ENCODE measurements at regions not wholly inside any gene's neighbourhood (a gene's known extent, or its start where the extent isn't known, plus 50 kb on each side); places are given as distances from the start of the nearest gene placed in this dataset.

DNA sequence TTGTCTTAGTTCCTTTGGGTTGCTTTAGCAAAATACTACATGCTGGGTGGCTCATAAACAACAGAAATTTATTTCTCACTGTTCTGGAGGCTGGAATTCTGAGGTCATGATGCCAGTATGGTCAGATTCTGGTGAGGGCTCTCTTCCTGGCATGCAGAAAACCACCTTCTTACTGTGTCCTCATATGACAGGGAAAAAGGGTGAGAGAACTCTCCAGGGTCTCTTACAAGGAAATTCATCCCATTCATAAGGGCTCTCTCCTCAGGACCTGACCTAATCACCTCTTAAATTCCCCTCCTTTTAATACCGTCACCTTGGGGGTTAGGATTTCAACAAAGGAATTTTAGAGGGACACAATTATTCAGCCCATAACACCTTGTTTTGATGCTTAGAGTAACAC is 243.1 kb upstream of the TNP1 start:
- in situ Hi-C loops (cut with HindIII; ENCODE audit: low pct_ligation_motif_present, low sequenced_read_pairs) = no loop called here
- no peak for DNase-seq
- no peaks in the 10 kb centered on the region for H3K27me3 ChIP-seq (replicated peaks)
- no peak for TF ChIP-seq CTCF (IDR thresholded peaks at IDR 0.05; ENCODE audit: low read depth, low read length, missing control alignments)
- no peak overlapping the region for H3K4me3 ChIP-seq (ENCODE audit: low read depth, low read length)
- no peaks in the 10 kb centered on the region for H3K36me3 ChIP-seq (replicated peaks)
- H3K27ac ChIP-seq = no peak overlapping the region

GRCh38 chr2:217101972-217102371 is 242.1 kb upstream of the TNP1 start:
- TF ChIP-seq CTCF (IDR thresholded peaks at IDR 0.05; ENCODE audit: low read depth, low read length, missing control alignments) = no peak

GRCh38 chr2:217099561-217099960 is 239.7 kb upstream of the TNP1 start:
- Histone ChIP-seq H3K36me3 (replicated peaks) (no peaks in the 10 kb centered on the region), H3K4me3 (ENCODE audit: low read depth, low read length) (no peak overlapping the region), H3K27ac (no peak overlapping the region), H3K27me3 (replicated peaks) (no peaks in the 10 kb centered on the region)
- no peak for DNase-seq
- in situ Hi-C loops (cut with HindIII; ENCODE audit: low pct_ligation_motif_present, low sequenced_read_pairs) = no loop called here
- no peak for TF ChIP-seq CTCF (IDR thresholded peaks at IDR 0.05; ENCODE audit: low read depth, low read length, missing control alignments)

More at GRCh38 chr2:217101972-217102371, 242.1 kb upstream of the TNP1 start:
- H3K27ac ChIP-seq = no peak overlapping the region
- no peak for DNase-seq
- H3K36me3 ChIP-seq (replicated peaks) = no peaks in the 10 kb centered on the region
- in situ Hi-C loops (cut with HindIII; ENCODE audit: low pct_ligation_motif_present, low sequenced_read_pairs) = no loop called here
- no peaks in the 10 kb centered on the region for H3K27me3 ChIP-seq (replicated peaks)
- H3K4me3 ChIP-seq (ENCODE audit: low read depth, low read length) = no peak overlapping the region

DNA sequence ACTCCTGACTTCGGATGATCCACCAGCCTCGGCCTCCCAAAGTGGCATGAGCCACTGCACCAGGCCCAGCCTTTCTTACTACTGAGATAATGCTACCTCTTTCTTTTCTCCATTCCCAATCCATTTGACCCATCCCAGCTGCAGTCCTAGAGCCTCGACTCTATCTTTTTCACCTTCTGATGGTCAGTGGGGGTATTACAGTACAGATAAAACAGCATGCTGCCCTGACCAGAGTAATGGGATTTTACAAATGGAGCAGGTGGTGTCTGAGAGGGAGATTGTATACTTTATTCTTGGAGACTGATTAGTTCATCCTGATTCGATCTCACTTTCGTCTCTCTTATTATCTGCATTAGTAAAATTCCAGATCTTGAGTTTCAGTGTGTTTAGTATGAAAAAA is 238.6 kb upstream of the TNP1 start:
- Histone ChIP-seq H3K4me3 (ENCODE audit: low read depth, low read length) (no peak overlapping the region), H3K36me3 (replicated peaks) (no peaks in the 10 kb centered on the region), H3K27ac (no peak overlapping the region), H3K27me3 (replicated peaks) (no peaks in the 10 kb centered on the region)
- in situ Hi-C loops (cut with HindIII; ENCODE audit: low pct_ligation_motif_present, low sequenced_read_pairs) = no loop called here
- no peak for TF ChIP-seq CTCF (IDR thresholded peaks at IDR 0.05; ENCODE audit: low read depth, low read length, missing control alignments)
- DNase-seq = no peak

GRCh38 chr2:217097346-217097745 is 237.5 kb upstream of the TNP1 start:
- no peak for TF ChIP-seq CTCF (IDR thresholded peaks at IDR 0.05; ENCODE audit: low read depth, low read length, missing control alignments)
- DNase-seq = no peak
- in situ Hi-C loops (cut with HindIII; ENCODE audit: low pct_ligation_motif_present, low sequenced_read_pairs) = no loop called here

DNA sequence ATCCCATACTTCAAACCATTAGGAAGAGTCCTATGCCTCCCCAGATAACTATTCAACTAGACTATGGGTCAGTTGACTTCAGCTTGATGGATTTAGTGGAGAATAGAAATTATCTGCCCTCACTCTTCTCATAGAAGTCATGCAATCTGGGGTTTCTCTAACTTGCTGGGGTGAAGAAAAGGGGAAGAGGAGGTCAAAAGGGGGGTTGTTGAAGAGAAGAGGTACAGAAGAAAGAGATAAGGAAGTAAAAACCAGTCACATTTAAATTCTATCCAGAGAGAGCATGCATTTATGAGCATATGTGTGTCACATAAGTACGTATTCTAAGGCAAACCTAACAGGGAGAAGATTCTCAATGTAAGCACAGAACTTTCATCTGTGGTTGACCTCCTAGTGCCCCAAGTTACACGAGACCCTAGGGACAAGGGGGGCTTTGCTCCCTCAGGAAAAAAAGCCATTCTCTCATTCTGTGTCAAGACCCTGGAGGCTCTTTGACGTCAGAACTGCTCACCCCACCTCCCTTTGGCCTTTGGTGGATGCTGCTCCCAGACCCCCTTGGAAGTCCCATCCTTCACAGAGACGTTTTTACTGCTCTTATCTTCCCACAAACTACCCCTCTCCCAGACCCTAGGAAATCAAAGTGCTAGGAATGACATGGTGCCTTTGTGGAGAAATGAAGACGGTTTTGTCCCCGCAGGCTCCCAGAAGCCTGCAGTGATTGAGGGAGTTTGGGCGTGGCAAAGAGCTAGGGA is 236.8 kb upstream of the TNP1 start:
- H3K27ac ChIP-seq = no peak overlapping the region
- H3K27me3 ChIP-seq (replicated peaks) = no peaks in the 10 kb centered on the region
- DNase-seq = no peak
- in situ Hi-C loops (cut with HindIII; ENCODE audit: low pct_ligation_motif_present, low sequenced_read_pairs) = no loop called here
- H3K4me3 ChIP-seq (ENCODE audit: low read depth, low read length) = no peak overlapping the region
- no peaks in the 10 kb centered on the region for H3K36me3 ChIP-seq (replicated peaks)
- no peak for TF ChIP-seq CTCF (IDR thresholded peaks at IDR 0.05; ENCODE audit: low read depth, low read length, missing control alignments)

More at GRCh38 chr2:217097346-217097745, 237.5 kb upstream of the TNP1 start:
- H3K4me3 ChIP-seq (ENCODE audit: low read depth, low read length) = no peak overlapping the region
- no peaks in the 10 kb centered on the region for H3K36me3 ChIP-seq (replicated peaks)
- H3K27ac ChIP-seq = no peak overlapping the region
- no peaks in the 10 kb centered on the region for H3K27me3 ChIP-seq (replicated peaks)

All from brain microvascular endothelial cell (primary cell).